ENCODE measurements at regions not wholly inside any gene's neighbourhood (a gene's known extent, or its start where the extent isn't known, plus 50 kb on each side); places are given as distances from the start of the nearest gene placed in this dataset.

GRCh38 chr5:124114911-124115310, 602.9 kb downstream of the CSNK1G3 start:
- TF ChIP-seq ATF2 (tag by site-specific recombination; IDR thresholded peaks at IDR 0.05; ENCODE audit: low read depth) = no peak
- TF ChIP-seq SETDB1 (IDR thresholded peaks at IDR 0.05; ENCODE audit: insufficient read length, low read length) = no peak
- TF ChIP-seq KLF10 (tag by site-specific recombination; IDR thresholded peaks at IDR 0.05) = no peak

Measured in HEK293 (cell line).